Mesendoderm (in vitro differentiated cells): ENCODE measurements at regions not wholly inside any gene's neighbourhood (a gene's known extent, or its start where the extent isn't known, plus 50 kb on each side); places are given as distances from the start of the nearest gene placed in this dataset.

Experiments
- DNase-seq: peaks from one replicate; pipeline ENCODE4 v3.0.0; 2013
- H2AK5ac ChIP-seq: 2 replicates; pipeline ENCODE4 v1.6.1; 2013; ENCODE audit warnings: low read length, inconsistent platforms
- H2BK120ac ChIP-seq: 2 replicates; pipeline ENCODE4 v1.6.1; 2013; ENCODE audit warnings: low read depth, mild to moderate bottlenecking, low read length, moderate library complexity, mixed read lengths
- H2BK15ac ChIP-seq: replicated peaks from 2 replicates; pipeline ENCODE4 v1.6.1; 2013; ENCODE audit warnings: low read depth, mild to moderate bottlenecking, moderate library complexity
- H2BK5ac ChIP-seq: 2 replicates; pipeline ENCODE4 v1.6.1; 2013; ENCODE audit warnings: low read length, inconsistent platforms
- H3K18ac ChIP-seq: 2 replicates; pipeline ENCODE4 v1.6.1; 2013; ENCODE audit warnings: mild to moderate bottlenecking, low read length, mixed read lengths
- H3K23ac ChIP-seq: one replicate; pipeline ENCODE4 v1.6.1; 2013; ENCODE audit warnings: low read length
- H3K27ac ChIP-seq: 2 replicates; pipeline ENCODE4 v1.5.1; 2013; ENCODE audit warnings: low read depth, mild to moderate bottlenecking, inconsistent platforms, low read length, moderate library complexity
- H3K27me3 ChIP-seq: 2 replicates; pipeline ENCODE4 v1.6.1; 2013; ENCODE audit warnings: low read length, control low read depth, mild to moderate bottlenecking, inconsistent platforms; ENCODE audit not compliant: insufficient read depth, poor library complexity
- H3K36me3 ChIP-seq: 2 replicates; pipeline ENCODE4 v1.6.1; 2013; ENCODE audit warnings: low read length, inconsistent platforms; ENCODE audit not compliant: control insufficient read depth, insufficient read depth
- H3K4ac ChIP-seq: one replicate; pipeline ENCODE4 v1.6.1; 2013; ENCODE audit warnings: low read depth, mild to moderate bottlenecking, low read length, moderate library complexity
- H3K4me1 ChIP-seq: 2 replicates; pipeline ENCODE4 v1.6.1; 2013; ENCODE audit warnings: low read depth, low read length, inconsistent platforms; ENCODE audit not compliant: control insufficient read depth
- H3K4me2 ChIP-seq: 2 replicates; pipeline ENCODE4 v1.6.1; 2013; ENCODE audit warnings: low read length
- H3K4me3 ChIP-seq: 2 replicates; pipeline ENCODE4 v1.5.1; 2013; ENCODE audit warnings: mild to moderate bottlenecking, low read length
- H3K56ac ChIP-seq: one replicate; pipeline ENCODE4 v1.6.1; 2013; ENCODE audit warnings: low read length
- H3K79me1 ChIP-seq: 2 replicates; pipeline ENCODE4 v1.6.1; 2013; ENCODE audit warnings: low read length, inconsistent platforms
- H3K79me2 ChIP-seq: 2 replicates; pipeline ENCODE4 v1.6.1; 2013; ENCODE audit warnings: mild to moderate bottlenecking, low read length; ENCODE audit not compliant: control insufficient read depth, insufficient read depth
- H3K9ac ChIP-seq: 2 replicates; pipeline ENCODE4 v1.6.1; 2013; ENCODE audit warnings: low read length, inconsistent platforms
- H4K5ac ChIP-seq: one replicate; pipeline ENCODE4 v1.6.1; 2013; ENCODE audit warnings: low read length
- H4K8ac ChIP-seq: one replicate; pipeline ENCODE4 v1.6.1; 2013; ENCODE audit warnings: low read depth, mild to moderate bottlenecking, control low read depth, low read length, moderate library complexity
- WGBS: extraction: QIAGEN DNeasy Blood & Tissue Kit; methylation state at CpG from one replicate; pipeline ENCODE4 v1.1.7; 2013; ENCODE audit warnings: low lambda C conversion rate, missing lambda C conversion rate; ENCODE audit not compliant: insufficient coverage; ENCODE audit errors: extremely low coverage; 5-methylcytosine and 5-hydroxymethylcytosine counted together

GRCh38 chr7:91372323-91372722 is 108.1 kb downstream of the FZD1 start:
- Histone ChIP-seq H3K27me3 (no peaks in the 10 kb centered on the region), H3K4me2 (no peak overlapping the region), H3K9ac (no peak overlapping the region), H3K18ac (no peak overlapping the region), H2BK15ac (no peak overlapping the region), H4K8ac (no peak overlapping the region), H3K23ac (no peak overlapping the region), H2AK5ac (no peak overlapping the region), H2BK5ac (no peak overlapping the region), H3K79me2 (no peaks in the 10 kb centered on the region), H3K4me3 (no peak overlapping the region), H3K56ac (no peak overlapping the region), H3K4me1 (no peaks in the 10 kb centered on the region), H3K4ac (no peak overlapping the region), H3K27ac (no peak overlapping the region), H3K79me1 (no peaks in the 10 kb centered on the region), H2BK120ac (no peak overlapping the region), H3K36me3 (no peaks in the 10 kb centered on the region), H4K5ac (no peak overlapping the region)
- peak; percentile 74 for DNase-seq
- WGBS: no CpG with 5 or more reads among the region's 3 CpGs

DNA sequence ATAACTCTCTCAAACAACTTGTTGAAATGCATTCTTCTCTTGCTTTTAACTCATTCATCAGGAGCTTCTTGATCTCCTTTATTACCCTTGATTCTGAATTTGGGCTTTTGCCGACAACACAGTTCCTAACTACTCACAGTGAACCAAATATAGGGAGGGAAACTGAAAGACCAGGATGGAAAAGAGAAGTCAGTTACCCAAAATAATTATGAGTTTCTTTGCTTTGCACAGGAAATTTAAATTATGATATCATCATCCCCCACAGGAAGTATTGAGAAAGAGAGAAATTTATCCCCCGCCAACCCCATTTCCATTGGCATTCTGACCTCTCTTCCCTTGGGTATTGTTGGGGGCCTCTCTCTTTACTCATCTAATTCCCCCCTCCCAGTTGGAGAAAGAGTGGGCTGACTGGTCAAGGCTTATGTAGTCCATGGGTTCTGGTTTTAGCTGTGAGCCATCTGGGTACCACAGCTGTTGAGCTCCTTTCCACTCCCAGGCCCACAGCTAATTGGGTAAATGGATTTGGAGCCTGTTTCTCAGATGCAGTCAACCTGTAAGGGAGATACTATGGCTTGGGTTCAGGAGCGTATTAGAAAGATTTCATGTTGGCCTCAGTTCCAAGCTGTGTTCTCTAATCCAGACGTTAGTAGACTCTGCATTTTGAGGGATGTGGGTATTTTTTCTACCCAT is 109.0 kb downstream of the FZD1 start:
- no peaks in the 10 kb centered on the region for H3K27me3 ChIP-seq
- H3K23ac ChIP-seq: no peak overlapping the region
- no peaks in the 10 kb centered on the region for H3K36me3 ChIP-seq
- no peaks in the 10 kb centered on the region for H3K4me1 ChIP-seq
- H4K8ac ChIP-seq: no peak overlapping the region
- no peak overlapping the region for H3K56ac ChIP-seq
- no peak overlapping the region for H3K9ac ChIP-seq
- no CpG with 5 or more reads among the region's 4 CpGs for WGBS
- no peak overlapping the region for H2AK5ac ChIP-seq
- H2BK120ac ChIP-seq: peak overlapping the region; percentile 28
- H3K4me2 ChIP-seq: no peak overlapping the region
- H2BK5ac ChIP-seq: no peak overlapping the region
- no peak overlapping the region for H3K4ac ChIP-seq
- H3K4me3 ChIP-seq: no peak overlapping the region
- H3K79me1 ChIP-seq: no peaks in the 10 kb centered on the region
- H2BK15ac ChIP-seq: no peak overlapping the region
- H4K5ac ChIP-seq: no peak overlapping the region
- no peaks in the 10 kb centered on the region for H3K79me2 ChIP-seq
- no peak for DNase-seq
- peak overlapping the region; percentile 39 for H3K18ac ChIP-seq
- H3K27ac ChIP-seq: no peak overlapping the region

DNA sequence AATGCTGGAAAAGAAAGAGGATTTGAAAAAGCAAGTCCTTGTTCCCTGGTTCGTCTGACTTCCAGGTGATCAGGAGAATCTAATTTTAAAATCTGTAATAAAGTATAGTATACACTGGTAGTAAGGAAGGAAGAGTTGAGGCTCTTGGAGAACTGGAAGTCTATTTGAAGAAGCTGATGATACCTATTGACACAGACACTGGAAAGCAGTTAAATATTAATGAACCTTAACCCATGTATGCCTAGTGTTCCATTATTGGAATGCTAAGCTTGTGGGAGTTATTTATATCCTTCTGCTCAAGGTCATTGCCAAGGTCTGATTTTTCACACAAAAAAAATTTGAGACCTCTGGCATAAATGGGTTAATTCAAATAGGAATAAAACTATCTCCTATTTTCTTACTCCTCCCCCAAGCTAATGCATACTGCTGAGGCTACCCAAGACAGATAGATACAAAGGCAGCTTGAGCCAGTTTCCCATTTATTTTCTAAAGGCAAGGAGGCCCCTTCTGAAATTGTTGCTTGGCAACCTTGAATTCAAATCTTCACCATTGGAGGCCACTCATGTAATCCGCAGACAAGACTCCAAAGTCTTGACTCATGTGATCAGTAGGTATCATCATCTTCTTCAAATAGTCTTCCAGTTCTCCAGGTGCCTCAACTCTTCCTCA is 110.2 kb downstream of the FZD1 start:
- Histone ChIP-seq H3K4me3 (no peak overlapping the region), H4K8ac (no peak overlapping the region), H3K27me3 (no peaks in the 10 kb centered on the region), H3K36me3 (no peaks in the 10 kb centered on the region), H3K4ac (no peak overlapping the region), H2BK5ac (no peak overlapping the region), H2BK120ac (no peak overlapping the region), H3K56ac (no peak overlapping the region), H3K79me2 (no peaks in the 10 kb centered on the region), H2BK15ac (no peak overlapping the region), H4K5ac (no peak overlapping the region), H3K79me1 (no peaks in the 10 kb centered on the region), H3K9ac (no peak overlapping the region), H3K23ac (no peak overlapping the region), H3K18ac (no peak overlapping the region), H2AK5ac (no peak overlapping the region), H3K27ac (no peak overlapping the region), H3K4me1 (no peaks in the 10 kb centered on the region), H3K4me2 (no peak overlapping the region)
- no CpG with 5 or more reads among the region's 2 CpGs for WGBS
- no peak for DNase-seq

DNA sequence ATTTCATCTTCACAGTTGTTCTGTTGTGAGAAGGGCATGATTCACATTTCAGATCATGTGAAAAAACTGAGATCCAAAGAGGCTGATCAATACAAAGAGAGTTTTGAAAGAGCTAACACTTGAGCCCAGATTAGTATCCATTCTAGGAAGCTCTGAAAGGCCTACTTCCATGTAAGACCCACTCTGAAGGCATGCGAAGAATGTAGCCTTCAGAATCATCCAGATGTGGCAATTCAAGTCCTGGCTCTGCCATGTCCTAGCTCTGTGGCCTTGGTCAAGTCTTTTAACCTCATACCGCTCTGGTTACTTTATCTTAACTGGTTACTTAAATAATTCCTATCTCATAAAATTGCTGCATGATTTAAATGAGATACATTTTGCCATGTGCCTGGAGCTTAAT is 111.1 kb downstream of the FZD1 start:
- H3K36me3 ChIP-seq: no peaks in the 10 kb centered on the region
- WGBS: no CpG with 5 or more reads among the region's 2 CpGs
- H3K4me1 ChIP-seq: no peaks in the 10 kb centered on the region
- H3K79me1 ChIP-seq: no peaks in the 10 kb centered on the region
- H3K4me2 ChIP-seq: no peak overlapping the region
- H4K8ac ChIP-seq: no peak overlapping the region
- no peak overlapping the region for H3K4me3 ChIP-seq
- H3K27ac ChIP-seq: no peak overlapping the region
- DNase-seq: peak; percentile 62
- no peak overlapping the region for H3K23ac ChIP-seq
- no peak overlapping the region for H2AK5ac ChIP-seq
- no peak overlapping the region for H2BK120ac ChIP-seq
- H3K27me3 ChIP-seq: no peaks in the 10 kb centered on the region
- no peak overlapping the region for H4K5ac ChIP-seq
- no peak overlapping the region for H3K4ac ChIP-seq
- H3K79me2 ChIP-seq: no peaks in the 10 kb centered on the region
- no peak overlapping the region for H2BK5ac ChIP-seq
- no peak overlapping the region for H3K18ac ChIP-seq
- no peak overlapping the region for H3K56ac ChIP-seq
- no peak overlapping the region for H2BK15ac ChIP-seq
- H3K9ac ChIP-seq: no peak overlapping the region

DNA sequence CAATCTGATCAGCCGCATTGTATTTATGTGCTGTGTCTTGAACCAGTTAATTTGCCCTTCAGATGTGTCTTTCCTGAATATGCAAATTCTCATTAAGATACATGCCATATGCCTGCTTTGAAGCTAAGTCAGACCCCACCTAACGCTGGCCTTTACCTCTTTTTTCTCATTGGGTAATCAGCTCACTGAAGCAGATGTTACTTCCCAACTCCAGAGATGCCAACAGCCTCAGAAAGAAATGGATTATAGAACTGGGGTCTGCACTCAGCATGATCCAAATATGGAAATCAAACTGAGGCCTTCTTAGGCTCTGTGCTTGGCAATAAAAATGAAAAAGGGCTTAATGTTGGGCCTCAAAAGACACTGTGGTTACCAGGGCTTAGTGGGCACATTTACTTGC is 113.9 kb downstream of the FZD1 start:
- H3K27ac ChIP-seq: no peak overlapping the region
- WGBS: no CpG with 5 or more reads among the region's 2 CpGs
- no peak overlapping the region for H3K56ac ChIP-seq
- H4K8ac ChIP-seq: no peak overlapping the region
- no peak overlapping the region for H2BK120ac ChIP-seq
- no peaks in the 10 kb centered on the region for H3K79me2 ChIP-seq
- no peak overlapping the region for H2AK5ac ChIP-seq
- no peak overlapping the region for H3K4me3 ChIP-seq
- H3K27me3 ChIP-seq: no peaks in the 10 kb centered on the region
- no peak overlapping the region for H4K5ac ChIP-seq
- no peak for DNase-seq
- H3K18ac ChIP-seq: no peak overlapping the region
- H3K4me1 ChIP-seq: no peaks in the 10 kb centered on the region
- H3K9ac ChIP-seq: no peak overlapping the region
- H3K4ac ChIP-seq: no peak overlapping the region
- no peak overlapping the region for H3K23ac ChIP-seq
- H3K79me1 ChIP-seq: no peaks in the 10 kb centered on the region
- no peak overlapping the region for H2BK15ac ChIP-seq
- H3K36me3 ChIP-seq: no peaks in the 10 kb centered on the region
- no peak overlapping the region for H3K4me2 ChIP-seq
- no peak overlapping the region for H2BK5ac ChIP-seq

DNA sequence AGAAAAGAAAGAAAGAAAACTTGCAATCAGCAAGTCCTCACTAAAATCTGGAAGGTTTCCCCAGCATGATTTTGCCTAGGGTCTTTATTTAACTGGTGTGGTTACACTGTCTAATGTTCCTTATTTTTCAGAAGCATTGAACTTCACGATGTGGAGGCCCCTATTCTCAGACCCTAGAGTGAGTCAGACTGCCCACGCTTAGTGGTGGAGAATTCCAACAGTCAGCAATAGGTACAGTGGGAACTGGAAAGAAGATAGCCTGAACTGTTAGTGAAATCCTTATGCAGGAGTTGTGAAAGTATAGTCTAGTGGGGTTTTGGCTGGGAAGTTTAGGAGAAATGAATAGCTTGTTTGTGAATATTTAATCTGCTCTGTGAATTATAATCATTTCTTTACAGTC is 115.0 kb downstream of the FZD1 start:
- no peak overlapping the region for H2BK120ac ChIP-seq

More for the DNA sequence above, 115.0 kb downstream of the FZD1 start:
- H3K56ac ChIP-seq: no peak overlapping the region
- no peaks in the 10 kb centered on the region for H3K36me3 ChIP-seq
- DNase-seq: no peak
- no peak overlapping the region for H3K4me3 ChIP-seq
- no peak overlapping the region for H3K23ac ChIP-seq
- no peak overlapping the region for H3K4ac ChIP-seq
- no peaks in the 10 kb centered on the region for H3K4me1 ChIP-seq
- H3K9ac ChIP-seq: no peak overlapping the region
- H3K27me3 ChIP-seq: no peaks in the 10 kb centered on the region
- no peak overlapping the region for H3K4me2 ChIP-seq
- H4K5ac ChIP-seq: no peak overlapping the region
- no peak overlapping the region for H3K18ac ChIP-seq
- H3K79me2 ChIP-seq: no peaks in the 10 kb centered on the region
- no peak overlapping the region for H2BK15ac ChIP-seq
- no peak overlapping the region for H4K8ac ChIP-seq
- no peaks in the 10 kb centered on the region for H3K79me1 ChIP-seq
- no peak overlapping the region for H2BK5ac ChIP-seq
- WGBS: no CpG with 5 or more reads among the region's 2 CpGs
- H3K27ac ChIP-seq: no peak overlapping the region
- no peak overlapping the region for H2AK5ac ChIP-seq
